AG09319 (cell line): ENCODE measurements at regions not wholly inside any gene's neighbourhood (a gene's known extent, or its start where the extent isn't known, plus 50 kb on each side); places are given as distances from the start of the nearest gene placed in this dataset.

Source experiments
- DNase-seq: peaks from one replicate; pipeline ENCODE4 v3.0.0-alpha.2; 2010; ENCODE audit warnings: low read depth; ENCODE audit errors: extremely low read depth
- TF ChIP-seq, protein P1 (sequence below): IDR thresholded peaks from 2 replicates; pipeline ENCODE4 v1.5.1; 2011; ENCODE audit warnings: low read depth, mild to moderate bottlenecking, inconsistent platforms, low read length, moderate library complexity

DNA sequence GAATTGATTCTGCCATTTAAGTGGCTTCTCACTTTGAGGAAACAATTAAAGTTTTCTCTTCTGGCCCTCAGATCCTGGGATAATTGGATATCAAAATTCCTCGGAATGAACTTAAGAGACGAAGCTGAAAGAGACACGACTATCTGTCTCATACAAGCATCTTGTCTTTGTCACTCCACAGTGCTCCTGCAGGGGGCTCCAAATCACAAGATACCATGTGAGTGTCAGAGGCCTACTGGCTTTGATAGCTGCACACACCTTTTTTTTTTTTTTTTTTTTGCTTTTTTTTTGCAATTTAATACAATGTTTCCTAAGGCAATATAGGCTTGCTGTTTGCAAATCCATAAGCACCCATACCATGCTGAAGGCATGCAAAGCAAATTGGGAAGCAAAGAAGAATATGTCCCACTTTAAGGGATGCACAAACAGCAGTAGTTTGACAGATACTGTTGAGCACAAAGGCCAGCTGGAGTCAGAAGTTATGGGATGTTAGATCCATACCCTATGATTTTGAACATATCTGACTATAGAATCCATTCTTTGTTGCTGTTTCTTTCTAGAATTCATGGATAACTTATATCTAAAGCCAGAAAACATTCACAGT lies 109.0 kb upstream of the CBLN2 start:
- DNase-seq, result no peak

DNA sequence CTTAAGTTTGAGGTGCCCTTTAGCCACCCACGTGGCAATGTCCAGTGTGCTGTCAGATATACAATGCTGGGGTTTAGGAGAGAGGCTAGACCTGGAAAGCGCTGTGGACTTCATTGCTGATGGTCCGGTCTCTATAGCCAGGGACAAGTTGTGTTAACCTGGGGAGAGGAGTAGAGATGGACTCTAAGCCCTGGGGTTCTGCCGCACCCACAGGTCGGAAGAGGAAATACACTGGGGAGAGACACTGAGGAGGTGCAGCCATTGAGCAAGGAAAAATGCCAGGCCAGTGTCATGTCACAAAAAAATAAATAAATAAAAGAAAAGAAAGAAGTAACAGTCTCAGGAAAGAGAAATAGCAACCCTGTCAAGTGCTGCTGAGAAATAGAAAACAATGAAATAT lies 106.9 kb upstream of the CBLN2 start:
- TF ChIP-seq, protein P1, sequence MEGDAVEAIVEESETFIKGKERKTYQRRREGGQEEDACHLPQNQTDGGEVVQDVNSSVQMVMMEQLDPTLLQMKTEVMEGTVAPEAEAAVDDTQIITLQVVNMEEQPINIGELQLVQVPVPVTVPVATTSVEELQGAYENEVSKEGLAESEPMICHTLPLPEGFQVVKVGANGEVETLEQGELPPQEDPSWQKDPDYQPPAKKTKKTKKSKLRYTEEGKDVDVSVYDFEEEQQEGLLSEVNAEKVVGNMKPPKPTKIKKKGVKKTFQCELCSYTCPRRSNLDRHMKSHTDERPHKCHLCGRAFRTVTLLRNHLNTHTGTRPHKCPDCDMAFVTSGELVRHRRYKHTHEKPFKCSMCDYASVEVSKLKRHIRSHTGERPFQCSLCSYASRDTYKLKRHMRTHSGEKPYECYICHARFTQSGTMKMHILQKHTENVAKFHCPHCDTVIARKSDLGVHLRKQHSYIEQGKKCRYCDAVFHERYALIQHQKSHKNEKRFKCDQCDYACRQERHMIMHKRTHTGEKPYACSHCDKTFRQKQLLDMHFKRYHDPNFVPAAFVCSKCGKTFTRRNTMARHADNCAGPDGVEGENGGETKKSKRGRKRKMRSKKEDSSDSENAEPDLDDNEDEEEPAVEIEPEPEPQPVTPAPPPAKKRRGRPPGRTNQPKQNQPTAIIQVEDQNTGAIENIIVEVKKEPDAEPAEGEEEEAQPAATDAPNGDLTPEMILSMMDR, result no peak
- DNase-seq, result no peak

More for the DNA sequence above, 109.0 kb upstream of the CBLN2 start:
- TF ChIP-seq, protein P1, result peak; percentile 30

DNA sequence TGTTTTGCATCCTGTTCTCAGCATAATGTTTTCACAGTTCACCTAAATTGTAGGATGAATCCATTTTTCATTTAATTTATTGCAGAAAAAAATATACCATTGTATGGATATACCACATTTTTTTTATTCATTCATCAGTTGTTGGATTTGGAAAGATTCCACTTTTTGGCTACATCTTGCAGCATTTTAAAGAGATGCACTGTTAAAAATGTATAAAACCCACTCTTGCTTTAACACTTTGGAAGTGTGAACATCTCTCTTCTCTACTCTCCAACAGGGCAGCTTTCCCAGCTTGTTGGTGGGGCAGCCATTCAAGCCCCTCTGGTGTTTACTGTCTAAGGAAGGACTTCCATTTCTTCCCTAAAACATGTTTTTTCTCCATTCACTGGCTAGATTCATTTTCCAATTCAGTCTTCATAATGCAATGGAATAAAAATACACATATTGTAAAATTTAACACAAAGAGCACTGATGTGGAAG lies 104.4 kb upstream of the CBLN2 start:
- DNase-seq, result no peak
- TF ChIP-seq, protein P1, result no peak

DNA sequence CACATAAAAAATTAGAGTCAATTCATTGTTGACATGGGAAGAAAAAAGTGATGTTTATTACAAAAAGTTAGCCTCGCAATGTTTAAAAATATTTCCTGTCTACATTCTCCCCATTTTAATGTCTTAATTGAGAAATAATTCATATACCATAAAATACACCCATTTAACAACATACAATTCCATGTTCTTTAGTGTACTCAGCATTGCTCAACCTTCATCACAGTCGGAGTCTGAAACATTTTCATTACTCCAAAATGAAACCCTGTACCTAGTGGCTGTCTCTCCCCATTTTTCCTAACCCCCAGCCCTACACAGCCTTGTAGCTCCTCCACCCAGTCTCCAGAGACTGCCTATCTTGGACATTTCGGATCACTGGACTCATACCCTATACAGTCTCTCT lies 103.9 kb upstream of the CBLN2 start:
- TF ChIP-seq, protein P1, result no peak
- no peak for DNase-seq

DNA sequence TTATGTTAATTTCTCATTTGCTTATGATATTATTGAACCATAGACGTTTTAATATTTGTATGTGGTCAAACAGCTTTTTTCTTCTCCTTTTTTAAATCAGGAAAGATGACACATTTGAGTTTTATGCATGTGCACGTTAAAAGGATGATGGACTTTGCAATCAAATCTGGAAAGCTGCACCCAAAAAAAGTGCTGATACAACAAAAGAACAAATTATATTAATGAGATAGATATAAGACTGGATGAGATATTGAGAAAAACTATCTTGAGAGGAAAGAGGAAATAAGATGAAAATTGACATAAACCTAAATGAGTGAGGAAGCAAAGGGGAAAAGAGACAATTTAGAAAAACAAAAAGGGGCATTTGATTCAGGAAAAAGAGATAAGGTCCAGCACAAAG lies 96.4 kb upstream of the CBLN2 start:
- TF ChIP-seq, protein P1, result no peak
- no peak for DNase-seq

DNA sequence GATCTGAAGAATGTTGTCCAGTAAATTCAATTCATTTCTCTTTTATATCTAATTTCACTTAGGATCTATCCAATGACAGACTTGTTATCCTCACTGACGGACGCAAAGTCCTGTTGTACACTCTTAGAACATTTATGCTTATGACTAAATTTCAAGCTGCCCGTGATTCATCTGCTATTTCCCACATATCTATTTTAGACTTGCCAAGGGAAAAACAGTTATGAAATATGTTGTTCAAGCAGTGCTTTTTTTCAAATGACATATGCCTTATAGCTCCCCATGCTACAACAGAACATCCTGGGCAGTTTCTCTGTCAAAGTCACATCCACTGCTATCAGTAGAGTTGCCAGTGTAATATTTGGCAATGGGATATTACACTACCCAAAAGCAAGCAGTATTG lies 94.2 kb upstream of the CBLN2 start:
- TF ChIP-seq, protein P1, result no peak
- DNase-seq, result no peak

DNA sequence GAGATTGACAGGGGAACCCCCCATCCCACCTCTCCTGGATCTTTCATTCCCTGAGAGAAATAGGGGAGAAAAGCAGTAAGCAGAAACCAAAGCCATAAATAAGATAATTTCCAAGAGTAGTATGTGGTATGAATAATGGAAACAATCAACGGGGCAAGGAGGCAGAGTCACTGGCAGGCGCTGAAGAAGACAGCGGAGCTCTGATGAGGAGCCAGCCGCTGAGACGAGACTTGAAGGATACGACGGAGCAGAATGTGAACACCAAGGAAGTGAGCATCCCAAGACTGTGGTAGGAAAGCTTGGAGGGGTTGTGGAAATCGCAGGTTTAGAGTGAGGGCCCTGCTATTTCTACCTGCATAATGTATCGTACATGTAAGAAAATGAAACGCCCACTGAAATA lies 93.6 kb upstream of the CBLN2 start:
- no peak for DNase-seq
- TF ChIP-seq, protein P1, result no peak
